Activated CD4-positive, alpha-beta T cell treated with anti-CD3 and anti-CD28 coated beads for 48 hours (primary cell): ENCODE measurements at regions not wholly inside any gene's neighbourhood (a gene's known extent, or its start where the extent isn't known, plus 50 kb on each side); places are given as distances from the start of the nearest gene placed in this dataset.
"Not testable (repeated sequence)": the region's sequence is repeated elsewhere in the genome, so short reads cannot be mapped to it uniquely, and the experiment has no call there.

ENCODE experiments used
- DNase-seq: peaks from one replicate; pipeline ENCODE4 v3.0.0-alpha.2; 2020

- no peak for DNase-seq
Measured at GRCh38 chr5:1961952-1962595, 79.3 kb upstream of the IRX4 start.

GRCh38 chr5:1961304-1961946 lies 78.7 kb upstream of the IRX4 start:
- DNase-seq = no peak

DNA sequence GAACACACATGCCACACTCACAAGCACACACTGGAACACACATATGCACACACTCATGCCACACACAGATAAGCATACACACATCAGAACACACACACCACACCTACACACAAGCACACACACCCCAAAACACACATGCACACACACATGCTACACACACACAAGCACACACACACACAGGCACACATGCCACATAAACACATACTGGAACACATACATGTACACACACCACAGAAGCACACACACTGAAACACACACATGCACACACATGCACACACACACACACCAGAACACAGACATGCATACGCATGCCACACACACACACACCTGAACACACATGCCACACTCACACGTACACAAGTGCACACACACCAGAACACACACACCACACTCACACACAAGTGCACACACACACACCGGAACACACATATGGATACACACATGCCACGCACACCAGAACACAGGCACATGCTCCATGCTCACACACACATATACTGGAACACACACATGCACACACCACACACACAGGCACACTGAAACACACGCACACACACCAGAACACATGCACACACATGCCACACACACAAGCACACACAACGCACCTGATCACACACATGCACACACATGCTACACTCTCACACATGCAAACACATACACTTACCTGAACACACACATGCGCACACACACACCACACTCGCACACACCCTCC lies 78.0 kb upstream of the IRX4 start:
- DNase-seq = no peak

- DNase-seq = no peak
Measured at GRCh38 chr5:1959725-1960581, 77.2 kb upstream of the IRX4 start.

DNA sequence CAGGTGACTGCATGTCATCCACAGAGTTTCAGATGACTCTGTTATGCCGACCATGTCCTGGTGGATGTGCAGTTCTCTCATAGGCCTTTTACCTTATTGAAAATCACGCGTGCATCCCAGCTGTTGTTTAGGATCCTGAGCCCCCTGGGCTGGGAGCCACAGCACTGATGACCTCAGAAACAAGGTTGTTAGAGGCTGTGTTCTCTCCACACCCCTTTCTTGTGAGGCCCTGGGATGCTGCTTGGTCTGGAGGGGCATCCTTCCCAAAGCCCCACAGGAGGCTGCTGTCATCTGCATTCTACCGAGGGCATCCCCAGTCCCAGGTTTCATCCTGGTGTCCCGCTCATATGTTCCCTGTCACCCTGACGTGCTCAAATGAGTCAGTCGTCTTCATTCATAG lies 76.5 kb upstream of the IRX4 start:
- DNase-seq = no peak

DNA sequence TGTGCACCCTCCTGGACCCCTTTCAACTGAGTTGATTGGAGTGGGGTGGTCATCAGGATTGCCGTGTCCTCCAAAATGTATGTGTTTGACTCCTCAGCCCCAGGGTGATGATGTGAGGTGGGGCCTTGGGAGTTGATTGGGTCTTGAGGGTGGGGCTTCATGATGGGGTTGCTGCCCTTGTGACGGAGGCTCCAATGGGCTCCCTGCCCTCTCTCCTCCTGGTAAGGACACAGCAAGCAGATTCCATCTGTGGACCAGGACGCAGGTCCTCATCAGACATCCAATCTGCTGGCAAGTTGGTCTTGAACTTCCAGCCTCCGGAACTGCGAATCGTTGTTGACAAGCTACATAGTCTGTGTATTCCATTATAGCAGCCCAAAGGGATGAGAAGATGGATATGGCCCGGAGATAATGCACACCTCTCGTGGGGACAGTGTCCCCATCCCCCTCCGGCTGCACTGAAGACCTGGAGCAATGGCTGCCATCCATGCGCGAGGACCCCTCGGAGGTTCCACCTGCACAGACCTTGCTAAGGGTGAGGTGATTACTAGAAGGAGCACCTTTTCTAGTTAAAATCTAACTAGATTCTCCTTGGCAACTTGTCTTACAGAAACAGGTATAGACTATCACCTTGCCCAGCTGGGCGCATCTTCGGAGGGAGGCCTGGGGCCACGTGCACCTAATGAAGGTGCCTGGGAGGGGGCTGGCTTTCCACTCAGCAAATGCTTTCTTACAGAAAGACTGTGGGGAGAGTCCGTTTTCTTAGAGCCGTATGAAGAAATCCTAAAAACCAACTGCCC lies 75.7 kb upstream of the IRX4 start:
- no peak for DNase-seq

DNA sequence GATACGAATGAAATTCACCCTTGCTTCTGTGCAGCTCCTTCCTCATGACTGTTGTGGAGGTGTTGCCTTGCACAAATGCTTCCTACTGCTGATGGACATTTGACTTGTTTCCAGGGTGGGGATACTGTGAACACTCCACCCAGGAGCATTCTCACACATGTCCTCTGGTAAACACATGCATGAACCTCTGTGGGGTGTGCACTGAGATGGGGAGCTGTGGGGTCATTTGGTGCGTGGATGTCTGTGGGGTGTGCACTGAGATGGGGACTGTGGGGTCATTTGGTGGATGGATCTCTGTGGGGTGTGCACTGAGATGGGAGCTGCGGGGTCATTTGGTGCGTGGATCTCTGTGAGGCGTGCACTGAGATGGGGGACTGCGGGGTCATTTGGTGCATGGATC lies 72.9 kb upstream of the IRX4 start:
- DNase-seq = no peak

DNA sequence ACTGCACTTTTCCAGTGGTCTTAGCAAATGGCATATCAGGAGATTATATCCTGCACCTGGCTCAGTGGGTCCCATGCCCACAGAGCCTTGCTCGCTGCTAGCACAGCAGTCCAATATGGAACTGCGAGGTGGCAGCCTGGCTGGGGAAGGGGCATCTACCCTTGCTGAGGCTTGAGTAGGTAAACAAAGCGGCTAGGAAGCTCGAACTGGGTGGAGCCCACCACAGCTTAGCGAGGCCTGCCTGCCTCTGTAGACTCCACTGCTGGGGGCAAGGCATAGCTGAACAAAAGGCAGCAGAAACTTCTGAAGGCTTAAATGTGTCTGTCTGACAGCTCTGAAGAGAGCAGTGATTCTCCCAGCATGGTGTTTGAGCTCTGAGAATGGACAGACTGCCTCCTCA lies 71.0 kb upstream of the IRX4 start:
- DNase-seq = not testable (repeated sequence)

DNA sequence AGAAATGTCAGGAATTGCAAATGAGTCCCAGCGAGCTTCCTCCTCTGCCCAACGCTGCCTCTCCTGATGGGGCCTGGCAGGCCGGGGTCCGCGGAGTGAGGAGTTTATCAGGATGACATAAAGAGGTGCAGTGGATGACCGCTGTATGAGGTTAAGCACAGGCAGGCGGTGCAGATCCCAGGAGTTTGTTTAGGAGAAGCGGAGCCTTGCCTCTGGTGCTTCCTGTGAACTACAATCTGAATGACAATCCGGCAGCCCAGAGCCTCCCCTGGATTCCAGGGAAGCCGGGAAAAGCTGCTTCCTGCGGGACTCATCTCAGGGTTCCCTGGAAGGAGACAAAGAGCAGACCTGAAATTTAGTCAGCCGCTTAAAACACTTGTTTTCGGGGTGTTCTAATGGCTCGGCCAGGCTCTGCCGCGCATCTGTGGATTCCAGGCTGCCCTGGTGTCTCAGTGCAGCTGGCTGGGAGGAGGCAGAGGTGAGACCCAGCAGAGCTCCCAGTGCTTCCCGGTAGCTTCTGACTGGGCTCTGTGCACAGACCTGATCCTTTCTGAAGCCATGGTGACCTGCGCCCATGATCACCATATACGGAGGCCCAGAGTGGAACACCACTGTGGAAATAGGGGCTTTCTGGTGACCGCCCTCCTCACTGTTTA lies 69.8 kb upstream of the IRX4 start:
- DNase-seq = no peak

- DNase-seq = no peak
Measured at GRCh38 chr5:1952021-1952420, 69.3 kb upstream of the IRX4 start.

- no peak for DNase-seq
Measured at GRCh38 chr5:1951165-1951816, 68.6 kb upstream of the IRX4 start.

GRCh38 chr5:1950708-1951103 lies 68.0 kb upstream of the IRX4 start:
- DNase-seq = peak; percentile 18

DNA sequence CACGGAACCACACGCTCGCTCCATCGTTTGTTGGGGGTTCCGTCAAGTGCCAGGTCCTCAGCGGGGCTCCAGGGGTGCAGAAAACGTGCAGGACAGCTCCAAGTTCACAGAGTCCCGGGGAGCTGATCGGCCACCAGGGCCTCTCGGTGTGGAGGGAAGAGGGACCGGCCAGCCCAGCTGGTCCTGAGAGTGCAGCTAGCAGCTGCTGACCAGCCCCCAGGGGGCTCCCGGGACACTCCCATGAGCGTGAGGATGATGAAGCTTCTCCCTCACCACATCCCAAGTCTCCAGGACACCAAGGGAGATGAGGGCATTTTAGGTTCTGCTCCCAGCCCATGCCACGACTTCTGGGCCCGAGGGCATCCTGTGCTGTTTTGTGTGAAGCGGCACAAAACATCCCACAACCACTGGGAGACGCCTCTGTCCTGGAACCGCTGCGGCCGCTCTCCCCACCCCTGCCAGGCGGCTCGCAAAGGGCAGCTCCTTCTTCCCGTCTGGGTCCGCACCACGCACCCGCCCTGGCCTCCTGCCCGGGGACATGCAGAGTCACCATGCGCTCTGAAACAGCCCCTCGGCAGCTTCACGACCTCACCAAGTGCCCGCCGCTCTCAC lies 67.5 kb upstream of the IRX4 start:
- no peak for DNase-seq

GRCh38 chr5:1949253-1949652 lies 66.5 kb upstream of the IRX4 start:
- DNase-seq = no peak

DNA sequence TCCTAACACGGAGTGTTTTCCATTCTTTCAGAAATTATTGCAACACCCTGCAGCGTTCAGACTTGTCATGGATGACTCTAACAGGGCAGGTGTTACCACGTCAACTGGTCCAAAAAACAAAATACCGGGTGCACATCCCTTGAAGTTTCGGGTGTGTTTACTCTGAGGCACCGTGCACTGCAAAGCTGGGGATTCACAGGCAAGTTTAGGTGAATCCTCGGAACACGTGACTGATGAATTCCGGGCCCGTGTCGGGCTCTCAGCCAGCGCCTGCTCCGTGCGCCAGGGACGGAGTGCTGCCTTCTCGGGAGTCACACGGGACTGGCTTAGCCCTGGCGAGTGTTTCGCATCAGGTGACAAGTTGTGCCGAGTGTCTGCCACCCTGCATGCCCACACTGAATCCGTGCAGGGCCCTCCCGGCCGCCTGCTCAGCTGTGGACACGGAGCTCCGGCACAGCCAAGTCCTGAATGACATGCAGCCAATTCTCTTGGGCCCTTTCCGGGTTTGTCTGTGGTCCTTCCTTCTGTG lies 66.0 kb upstream of the IRX4 start:
- no peak for DNase-seq

- no peak for DNase-seq
Measured at GRCh38 chr5:1948111-1948510, 65.4 kb upstream of the IRX4 start.

- no peak for DNase-seq
Measured at GRCh38 chr5:1946776-1947175, 64.1 kb upstream of the IRX4 start.

DNA sequence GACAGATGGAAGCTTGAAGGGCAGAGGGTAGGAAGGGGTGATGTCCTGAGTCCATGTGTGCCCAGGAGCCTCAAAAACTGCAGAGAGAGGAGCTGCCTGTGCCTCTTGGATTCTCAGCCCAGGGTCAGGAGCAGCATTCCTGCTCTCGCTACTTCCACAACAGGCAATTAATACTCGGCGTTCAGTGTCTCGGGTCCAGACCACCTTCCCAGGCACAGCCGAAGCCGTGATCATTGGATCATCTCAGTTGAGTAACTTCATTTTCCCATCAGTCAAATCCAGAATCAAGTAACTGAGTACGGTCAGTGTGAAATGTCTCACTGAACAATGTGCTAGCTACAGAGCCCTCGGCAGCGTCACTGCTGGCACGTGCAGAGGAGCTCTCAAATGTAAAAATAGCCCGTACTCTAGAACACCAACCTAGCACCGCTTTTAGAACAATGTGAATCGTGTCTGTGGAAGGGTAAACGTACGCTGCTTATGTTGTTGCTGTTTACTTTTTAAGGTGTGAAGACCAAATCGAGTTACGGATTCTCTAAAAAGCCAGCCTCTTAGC lies 63.5 kb upstream of the IRX4 start:
- DNase-seq = no peak

DNA sequence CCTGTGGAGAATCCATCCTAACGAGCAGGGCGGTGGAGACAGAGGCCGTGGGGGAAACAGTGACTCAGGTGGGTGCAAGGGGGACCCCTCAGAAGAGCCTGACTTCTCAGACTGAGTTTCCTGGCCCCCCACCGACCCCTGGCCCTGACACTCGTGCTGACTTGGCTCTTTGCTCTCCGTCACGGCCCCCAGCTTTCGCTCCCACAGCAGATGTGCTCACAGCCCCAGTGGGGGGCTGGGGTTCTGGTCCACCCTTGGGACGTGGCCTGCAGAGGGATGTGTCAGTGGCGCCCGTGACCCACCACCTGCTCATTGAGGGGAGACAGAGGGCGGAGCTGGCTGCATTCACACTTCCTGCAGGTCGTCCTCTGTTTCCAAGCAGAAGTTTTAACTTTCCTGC lies 62.9 kb upstream of the IRX4 start:
- DNase-seq = no peak

- no peak for DNase-seq
Measured at GRCh38 chr5:1944408-1944807, 61.7 kb upstream of the IRX4 start.
